ENCODE measurements at regions not wholly inside any gene's neighbourhood (a gene's known extent, or its start where the extent isn't known, plus 50 kb on each side); places are given as distances from the start of the nearest gene placed in this dataset.
"Not testable (repeated sequence)": the region's sequence is repeated elsewhere in the genome, so short reads cannot be mapped to it uniquely, and the experiment has no call there.

- no peak overlapping the region for H3K27ac Mint-ChIP-seq (ENCODE audit: unreplicated experiment)
- H3K4me1 Mint-ChIP-seq (ENCODE audit: unreplicated experiment), result no peaks in the 10 kb centered on the region
- DNase-seq (ENCODE audit: low spot score), result no peak
- TF ChIP-seq, protein P1, sequence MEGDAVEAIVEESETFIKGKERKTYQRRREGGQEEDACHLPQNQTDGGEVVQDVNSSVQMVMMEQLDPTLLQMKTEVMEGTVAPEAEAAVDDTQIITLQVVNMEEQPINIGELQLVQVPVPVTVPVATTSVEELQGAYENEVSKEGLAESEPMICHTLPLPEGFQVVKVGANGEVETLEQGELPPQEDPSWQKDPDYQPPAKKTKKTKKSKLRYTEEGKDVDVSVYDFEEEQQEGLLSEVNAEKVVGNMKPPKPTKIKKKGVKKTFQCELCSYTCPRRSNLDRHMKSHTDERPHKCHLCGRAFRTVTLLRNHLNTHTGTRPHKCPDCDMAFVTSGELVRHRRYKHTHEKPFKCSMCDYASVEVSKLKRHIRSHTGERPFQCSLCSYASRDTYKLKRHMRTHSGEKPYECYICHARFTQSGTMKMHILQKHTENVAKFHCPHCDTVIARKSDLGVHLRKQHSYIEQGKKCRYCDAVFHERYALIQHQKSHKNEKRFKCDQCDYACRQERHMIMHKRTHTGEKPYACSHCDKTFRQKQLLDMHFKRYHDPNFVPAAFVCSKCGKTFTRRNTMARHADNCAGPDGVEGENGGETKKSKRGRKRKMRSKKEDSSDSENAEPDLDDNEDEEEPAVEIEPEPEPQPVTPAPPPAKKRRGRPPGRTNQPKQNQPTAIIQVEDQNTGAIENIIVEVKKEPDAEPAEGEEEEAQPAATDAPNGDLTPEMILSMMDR (IDR thresholded peaks at IDR 0.05; ENCODE audit: unreplicated experiment), result no peak
- H3K9me3 Mint-ChIP-seq (ENCODE audit: unreplicated experiment), result no peaks in the 10 kb centered on the region
- no peak overlapping the region for H3K4me3 Mint-ChIP-seq (ENCODE audit: unreplicated experiment)
- no peaks in the 10 kb centered on the region for H3K36me3 Mint-ChIP-seq (ENCODE audit: low read depth, unreplicated experiment)
- no peaks in the 10 kb centered on the region for H3K27me3 Mint-ChIP-seq (ENCODE audit: unreplicated experiment)
These were observed 1093.0 kb downstream of the GATA3 start for GRCh38 chr10:9147475-9147874.

GRCh38 chr10:9149134-9149533, 1094.6 kb downstream of the GATA3 start:
- TF ChIP-seq, protein P1 (IDR thresholded peaks at IDR 0.05; ENCODE audit: unreplicated experiment), result no peak
- no peaks in the 10 kb centered on the region for H3K27me3 Mint-ChIP-seq (ENCODE audit: unreplicated experiment)
- no peaks in the 10 kb centered on the region for H3K9me3 Mint-ChIP-seq (ENCODE audit: unreplicated experiment)
- no peak overlapping the region for H3K27ac Mint-ChIP-seq (ENCODE audit: unreplicated experiment)
- no peaks in the 10 kb centered on the region for H3K36me3 Mint-ChIP-seq (ENCODE audit: low read depth, unreplicated experiment)
- no peak overlapping the region for H3K4me3 Mint-ChIP-seq (ENCODE audit: unreplicated experiment)
- no peaks in the 10 kb centered on the region for H3K4me1 Mint-ChIP-seq (ENCODE audit: unreplicated experiment)
- no peak for DNase-seq (ENCODE audit: low spot score)

- H3K36me3 Mint-ChIP-seq (ENCODE audit: low read depth, unreplicated experiment); H3K27ac Mint-ChIP-seq (ENCODE audit: unreplicated experiment); DNase-seq (ENCODE audit: low spot score); H3K4me1 Mint-ChIP-seq (ENCODE audit: unreplicated experiment); H3K27me3 Mint-ChIP-seq (ENCODE audit: unreplicated experiment); H3K9me3 Mint-ChIP-seq (ENCODE audit: unreplicated experiment); H3K4me3 Mint-ChIP-seq (ENCODE audit: unreplicated experiment): not testable (repeated sequence)
These were observed 1098.6 kb downstream of the GATA3 start for GRCh38 chr10:9153057-9153456.

- Mint-ChIP-seq H3K9me3 (ENCODE audit: unreplicated experiment) (no peaks in the 10 kb centered on the region), H3K4me1 (ENCODE audit: unreplicated experiment) (no peaks in the 10 kb centered on the region), H3K4me3 (ENCODE audit: unreplicated experiment) (no peak overlapping the region), H3K36me3 (ENCODE audit: low read depth, unreplicated experiment) (peaks cover 4% of the 10 kb centered on the region), H3K27ac (ENCODE audit: unreplicated experiment) (no peak overlapping the region), H3K27me3 (ENCODE audit: unreplicated experiment) (peaks cover 2% of the 10 kb centered on the region)
- DNase-seq (ENCODE audit: low spot score), result no peak
- TF ChIP-seq, protein P1 (IDR thresholded peaks at IDR 0.05; ENCODE audit: unreplicated experiment), result no peak
These were observed 1103.2 kb downstream of the GATA3 start for GRCh38 chr10:9157656-9158055.

- Mint-ChIP-seq H3K27me3 (ENCODE audit: unreplicated experiment) (peaks cover 5% of the 10 kb centered on the region), H3K4me3 (ENCODE audit: unreplicated experiment) (no peak overlapping the region), H3K36me3 (ENCODE audit: low read depth, unreplicated experiment) (peaks cover 4% of the 10 kb centered on the region), H3K4me1 (ENCODE audit: unreplicated experiment) (no peaks in the 10 kb centered on the region), H3K27ac (ENCODE audit: unreplicated experiment) (no peak overlapping the region), H3K9me3 (ENCODE audit: unreplicated experiment) (no peaks in the 10 kb centered on the region)
- TF ChIP-seq, protein P1 (IDR thresholded peaks at IDR 0.05; ENCODE audit: unreplicated experiment), result no peak
- DNase-seq (ENCODE audit: low spot score), result no peak
These were observed 1104.2 kb downstream of the GATA3 start for GRCh38 chr10:9158675-9159074.

DNA sequence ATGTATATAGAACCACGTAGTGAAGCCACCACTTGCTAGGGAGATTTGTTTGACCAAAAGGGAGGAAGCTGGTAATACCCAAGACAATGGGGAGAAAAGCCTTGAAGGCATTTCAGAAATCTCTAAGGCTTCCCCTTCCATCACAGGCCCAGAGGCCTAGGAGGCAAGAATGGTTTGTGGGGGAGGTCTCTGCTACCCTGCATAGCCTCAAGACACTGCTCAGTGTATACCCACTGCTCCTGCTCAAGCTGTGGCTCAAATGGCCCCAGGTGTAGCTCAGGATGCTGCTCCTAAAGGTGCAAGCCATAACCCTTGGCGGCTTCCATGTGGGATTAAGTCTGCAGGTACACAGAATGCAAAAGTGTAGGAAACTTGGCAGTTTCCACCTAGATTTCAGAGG, 1105.8 kb downstream of the GATA3 start:
- Mint-ChIP-seq H3K4me3 (ENCODE audit: unreplicated experiment) (no peak overlapping the region), H3K36me3 (ENCODE audit: low read depth, unreplicated experiment) (peaks cover 4% of the 10 kb centered on the region), H3K27me3 (ENCODE audit: unreplicated experiment) (peaks cover 5% of the 10 kb centered on the region), H3K9me3 (ENCODE audit: unreplicated experiment) (no peaks in the 10 kb centered on the region), H3K27ac (ENCODE audit: unreplicated experiment) (no peak overlapping the region), H3K4me1 (ENCODE audit: unreplicated experiment) (no peaks in the 10 kb centered on the region)
- no peak for DNase-seq (ENCODE audit: low spot score)
- TF ChIP-seq, protein P1 (IDR thresholded peaks at IDR 0.05; ENCODE audit: unreplicated experiment), result no peak
